ENCODE measurements at regions not wholly inside any gene's neighbourhood (a gene's known extent, or its start where the extent isn't known, plus 50 kb on each side); places are given as distances from the start of the nearest gene placed in this dataset.

DNA sequence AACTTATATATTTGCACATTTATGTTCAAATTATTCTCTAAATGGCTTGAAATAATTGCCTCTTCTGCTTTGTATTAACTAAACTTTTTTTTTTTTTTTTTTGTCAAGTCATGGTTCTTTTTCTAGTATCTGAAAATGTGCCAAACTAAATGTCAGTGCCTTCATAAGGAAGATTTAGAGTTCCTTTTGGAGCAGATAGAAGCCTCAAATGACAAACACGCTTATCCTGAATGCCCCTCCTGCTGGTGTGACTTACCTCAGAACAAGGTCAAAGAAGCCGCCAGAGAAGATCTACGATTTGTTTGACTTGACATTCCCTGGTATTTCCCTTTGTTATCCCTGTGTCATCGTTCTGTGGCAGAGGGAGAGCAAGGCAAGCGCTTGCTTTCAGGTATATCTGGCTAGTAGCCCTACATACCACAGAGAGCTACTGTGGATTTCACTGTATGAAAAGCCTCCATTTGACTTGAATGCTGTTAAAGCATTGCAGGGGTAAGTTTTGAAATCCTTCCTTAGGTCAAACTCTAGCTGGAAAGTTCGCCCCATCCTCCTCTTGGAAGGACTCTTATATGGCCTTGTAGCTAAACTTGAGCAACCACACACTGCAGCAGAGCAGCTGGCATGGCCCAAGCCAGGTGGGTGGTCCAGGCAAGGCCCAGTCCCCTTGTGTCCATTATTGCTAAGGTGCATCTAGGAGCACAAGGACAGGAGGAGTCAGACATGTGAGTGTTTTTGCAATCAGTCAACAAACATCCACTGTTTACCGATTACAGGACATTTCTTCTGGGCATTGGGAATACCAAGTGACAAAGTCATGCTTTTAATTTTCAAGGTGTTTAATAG lies 285.4 kb upstream of the USP25 start (continued):
- TF ChIP-seq PHB2 (IDR thresholded peaks at IDR 0.05; ENCODE audit: partially characterized antibody): no peak
- TF ChIP-seq SMARCC2 (IDR thresholded peaks at IDR 0.05): no peak
- no peak for TF ChIP-seq TOE1 (CRISPR knock-in tag; IDR thresholded peaks at IDR 0.05)
- TF ChIP-seq, protein P1, sequence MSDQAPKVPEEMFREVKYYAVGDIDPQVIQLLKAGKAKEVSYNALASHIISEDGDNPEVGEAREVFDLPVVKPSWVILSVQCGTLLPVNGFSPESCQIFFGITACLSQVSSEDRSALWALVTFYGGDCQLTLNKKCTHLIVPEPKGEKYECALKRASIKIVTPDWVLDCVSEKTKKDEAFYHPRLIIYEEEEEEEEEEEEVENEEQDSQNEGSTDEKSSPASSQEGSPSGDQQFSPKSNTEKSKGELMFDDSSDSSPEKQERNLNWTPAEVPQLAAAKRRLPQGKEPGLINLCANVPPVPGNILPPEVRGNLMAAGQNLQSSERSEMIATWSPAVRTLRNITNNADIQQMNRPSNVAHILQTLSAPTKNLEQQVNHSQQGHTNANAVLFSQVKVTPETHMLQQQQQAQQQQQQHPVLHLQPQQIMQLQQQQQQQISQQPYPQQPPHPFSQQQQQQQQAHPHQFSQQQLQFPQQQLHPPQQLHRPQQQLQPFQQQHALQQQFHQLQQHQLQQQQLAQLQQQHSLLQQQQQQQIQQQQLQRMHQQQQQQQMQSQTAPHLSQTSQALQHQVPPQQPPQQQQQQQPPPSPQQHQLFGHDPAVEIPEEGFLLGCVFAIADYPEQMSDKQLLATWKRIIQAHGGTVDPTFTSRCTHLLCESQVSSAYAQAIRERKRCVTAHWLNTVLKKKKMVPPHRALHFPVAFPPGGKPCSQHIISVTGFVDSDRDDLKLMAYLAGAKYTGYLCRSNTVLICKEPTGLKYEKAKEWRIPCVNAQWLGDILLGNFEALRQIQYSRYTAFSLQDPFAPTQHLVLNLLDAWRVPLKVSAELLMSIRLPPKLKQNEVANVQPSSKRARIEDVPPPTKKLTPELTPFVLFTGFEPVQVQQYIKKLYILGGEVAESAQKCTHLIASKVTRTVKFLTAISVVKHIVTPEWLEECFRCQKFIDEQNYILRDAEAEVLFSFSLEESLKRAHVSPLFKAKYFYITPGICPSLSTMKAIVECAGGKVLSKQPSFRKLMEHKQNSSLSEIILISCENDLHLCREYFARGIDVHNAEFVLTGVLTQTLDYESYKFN (CRISPR knock-in tag; conservative IDR thresholded peaks at IDR 0.05): peak; percentile 80
- TF ChIP-seq, protein P2, sequence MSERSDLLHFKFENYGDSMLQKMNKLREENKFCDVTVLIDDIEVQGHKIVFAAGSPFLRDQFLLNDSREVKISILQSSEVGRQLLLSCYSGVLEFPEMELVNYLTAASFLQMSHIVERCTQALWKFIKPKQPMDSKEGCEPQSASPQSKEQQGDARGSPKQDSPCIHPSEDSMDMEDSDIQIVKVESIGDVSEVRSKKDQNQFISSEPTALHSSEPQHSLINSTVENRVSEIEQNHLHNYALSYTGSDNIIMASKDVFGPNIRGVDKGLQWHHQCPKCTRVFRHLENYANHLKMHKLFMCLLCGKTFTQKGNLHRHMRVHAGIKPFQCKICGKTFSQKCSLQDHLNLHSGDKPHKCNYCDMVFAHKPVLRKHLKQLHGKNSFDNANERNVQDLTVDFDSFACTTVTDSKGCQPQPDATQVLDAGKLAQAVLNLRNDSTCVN (CRISPR knock-in tag; IDR thresholded peaks at IDR 0.05; ENCODE audit: borderline replicate concordance): no peak
- 0 out of 2 replicates have a peak, but pooled peaks have one; percentile 26 for TF ChIP-seq NKX3-1 (CRISPR knock-in tag; IDR thresholded peaks at IDR 0.05)
- TF ChIP-seq ZNF75D (CRISPR knock-in tag; IDR thresholded peaks at IDR 0.05; ENCODE audit: borderline replicate concordance): no peak
- TF ChIP-seq ZNF331 (CRISPR knock-in tag; IDR thresholded peaks at IDR 0.05): peak; percentile 49; the same call in 1 of the 2 replicates
- TF ChIP-seq JUND (CRISPR knock-in tag; IDR thresholded peaks at IDR 0.05): 0 out of 2 replicates have a peak, but pooled peaks have one; percentile 38
- TF ChIP-seq, protein P3, sequence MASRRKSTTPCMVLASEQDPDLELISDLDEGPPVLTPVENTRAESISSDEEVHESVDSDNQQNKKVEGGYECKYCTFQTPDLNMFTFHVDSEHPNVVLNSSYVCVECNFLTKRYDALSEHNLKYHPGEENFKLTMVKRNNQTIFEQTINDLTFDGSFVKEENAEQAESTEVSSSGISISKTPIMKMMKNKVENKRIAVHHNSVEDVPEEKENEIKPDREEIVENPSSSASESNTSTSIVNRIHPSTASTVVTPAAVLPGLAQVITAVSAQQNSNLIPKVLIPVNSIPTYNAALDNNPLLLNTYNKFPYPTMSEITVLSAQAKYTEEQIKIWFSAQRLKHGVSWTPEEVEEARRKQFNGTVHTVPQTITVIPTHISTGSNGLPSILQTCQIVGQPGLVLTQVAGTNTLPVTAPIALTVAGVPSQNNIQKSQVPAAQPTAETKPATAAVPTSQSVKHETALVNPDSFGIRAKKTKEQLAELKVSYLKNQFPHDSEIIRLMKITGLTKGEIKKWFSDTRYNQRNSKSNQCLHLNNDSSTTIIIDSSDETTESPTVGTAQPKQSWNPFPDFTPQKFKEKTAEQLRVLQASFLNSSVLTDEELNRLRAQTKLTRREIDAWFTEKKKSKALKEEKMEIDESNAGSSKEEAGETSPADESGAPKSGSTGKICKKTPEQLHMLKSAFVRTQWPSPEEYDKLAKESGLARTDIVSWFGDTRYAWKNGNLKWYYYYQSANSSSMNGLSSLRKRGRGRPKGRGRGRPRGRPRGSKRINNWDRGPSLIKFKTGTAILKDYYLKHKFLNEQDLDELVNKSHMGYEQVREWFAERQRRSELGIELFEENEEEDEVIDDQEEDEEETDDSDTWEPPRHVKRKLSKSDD (CRISPR knock-in tag; IDR thresholded peaks at IDR 0.05; ENCODE audit: low read depth): peak; percentile 47; the same call in 1 of the 2 replicates
- TF ChIP-seq SNAPC2 (CRISPR knock-in tag; IDR thresholded peaks at IDR 0.05): no peak
- TF ChIP-seq NCOA2 (CRISPR knock-in tag; IDR thresholded peaks at IDR 0.05): peak; percentile 91
- peak; percentile 56; the same call in 1 of the 2 replicates for TF ChIP-seq YEATS4 (CRISPR knock-in tag; IDR thresholded peaks at IDR 0.05; ENCODE audit: borderline replicate concordance)
- peak; percentile 94 for TF ChIP-seq SOX13 (IDR thresholded peaks at IDR 0.05)
- peak in 1 of 2 experiments; percentile 97; a peak in 2 of 4 replicates for TF ChIP-seq SOX13 (CRISPR knock-in tag; conservative IDR thresholded peaks at IDR 0.05 in 1 of 2, IDR thresholded peaks at IDR 0.05 in 1 of 2)
- TF ChIP-seq POLR2A (IDR thresholded peaks at IDR 0.05; ENCODE audit: insufficient read depth in 1 of 2, low read depth in 2 of 2, low read length in 2 of 2): peak in 1 of 2 experiments; percentile 66; a peak in 2 of 4 replicates
- TF ChIP-seq, protein P4, sequence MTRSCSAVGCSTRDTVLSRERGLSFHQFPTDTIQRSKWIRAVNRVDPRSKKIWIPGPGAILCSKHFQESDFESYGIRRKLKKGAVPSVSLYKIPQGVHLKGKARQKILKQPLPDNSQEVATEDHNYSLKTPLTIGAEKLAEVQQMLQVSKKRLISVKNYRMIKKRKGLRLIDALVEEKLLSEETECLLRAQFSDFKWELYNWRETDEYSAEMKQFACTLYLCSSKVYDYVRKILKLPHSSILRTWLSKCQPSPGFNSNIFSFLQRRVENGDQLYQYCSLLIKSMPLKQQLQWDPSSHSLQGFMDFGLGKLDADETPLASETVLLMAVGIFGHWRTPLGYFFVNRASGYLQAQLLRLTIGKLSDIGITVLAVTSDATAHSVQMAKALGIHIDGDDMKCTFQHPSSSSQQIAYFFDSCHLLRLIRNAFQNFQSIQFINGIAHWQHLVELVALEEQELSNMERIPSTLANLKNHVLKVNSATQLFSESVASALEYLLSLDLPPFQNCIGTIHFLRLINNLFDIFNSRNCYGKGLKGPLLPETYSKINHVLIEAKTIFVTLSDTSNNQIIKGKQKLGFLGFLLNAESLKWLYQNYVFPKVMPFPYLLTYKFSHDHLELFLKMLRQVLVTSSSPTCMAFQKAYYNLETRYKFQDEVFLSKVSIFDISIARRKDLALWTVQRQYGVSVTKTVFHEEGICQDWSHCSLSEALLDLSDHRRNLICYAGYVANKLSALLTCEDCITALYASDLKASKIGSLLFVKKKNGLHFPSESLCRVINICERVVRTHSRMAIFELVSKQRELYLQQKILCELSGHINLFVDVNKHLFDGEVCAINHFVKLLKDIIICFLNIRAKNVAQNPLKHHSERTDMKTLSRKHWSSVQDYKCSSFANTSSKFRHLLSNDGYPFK (CRISPR knock-in tag; IDR thresholded peaks at IDR 0.05; ENCODE audit: borderline replicate concordance): no peak
- peak; percentile 36; the same call in 1 of the 2 replicates for TF ChIP-seq ZNF629 (CRISPR knock-in tag; conservative IDR thresholded peaks at IDR 0.05)
